Caki2 (cell line): ENCODE measurements at regions not wholly inside any gene's neighbourhood (a gene's known extent, or its start where the extent isn't known, plus 50 kb on each side); places are given as distances from the start of the nearest gene placed in this dataset.
A peak's percentile ranks its signal among the peaks of the same experiment; 100 is the strongest.
"Not testable (repeated sequence)": the region's sequence is repeated elsewhere in the genome, so short reads cannot be mapped to it uniquely, and the experiment has no call there.

Experiments used
- DNase-seq: peaks from one replicate; pipeline ENCODE4 v3.0.0-alpha.2; 2015; ENCODE audit warnings: low read depth
- in situ Hi-C: cut with HindIII; loops from 2 replicates; pipeline ENCODE4 v1.10.0; 2016; ENCODE audit warnings: low sequenced_read_pairs, low pct_unique_long_range_greater_than_20kb, mixed read lengths

DNA sequence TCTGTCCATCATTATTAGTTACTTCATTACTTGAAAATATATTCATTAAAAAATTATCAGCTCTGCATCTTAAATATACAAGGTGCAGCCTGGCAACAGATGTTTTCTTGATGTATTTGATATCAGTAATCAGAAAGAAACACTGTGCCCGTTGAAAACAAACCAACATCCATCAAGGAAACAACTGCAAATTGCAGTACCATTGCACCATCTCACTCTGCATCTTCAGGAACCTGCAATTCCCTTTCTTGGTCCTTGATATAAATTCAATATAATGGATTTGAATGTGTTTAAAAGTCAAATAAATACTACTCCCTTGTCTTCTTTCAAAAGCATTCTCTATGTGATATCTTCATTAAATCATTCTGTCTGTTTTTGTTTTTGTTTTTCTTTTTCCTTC lies 1131.2 kb downstream of the FAM181B start:
- in situ Hi-C loops: no loop called here

DNA sequence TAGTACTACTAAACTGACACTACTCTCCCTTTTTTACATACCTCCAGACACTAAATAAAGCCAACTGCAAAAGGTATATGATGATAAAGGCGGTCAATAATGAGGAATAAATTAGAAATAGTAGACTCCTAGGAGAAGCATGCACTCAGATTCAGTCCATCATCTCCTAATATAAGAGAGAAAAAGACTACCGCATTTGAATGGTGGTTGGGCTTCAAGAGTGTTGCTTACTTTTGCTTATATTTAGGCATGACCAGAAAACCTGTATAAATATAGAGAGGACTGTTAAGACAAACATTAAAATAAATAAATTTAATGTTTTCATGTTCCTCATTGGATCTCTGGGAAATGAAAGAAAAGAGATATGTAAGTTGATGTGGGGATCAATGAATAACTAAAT lies 1137.0 kb downstream of the FAM181B start:
- DNase-seq: no peak
- in situ Hi-C loops: no loop called here

More for the DNA sequence above, 1131.2 kb downstream of the FAM181B start:
- no peak for DNase-seq

DNA sequence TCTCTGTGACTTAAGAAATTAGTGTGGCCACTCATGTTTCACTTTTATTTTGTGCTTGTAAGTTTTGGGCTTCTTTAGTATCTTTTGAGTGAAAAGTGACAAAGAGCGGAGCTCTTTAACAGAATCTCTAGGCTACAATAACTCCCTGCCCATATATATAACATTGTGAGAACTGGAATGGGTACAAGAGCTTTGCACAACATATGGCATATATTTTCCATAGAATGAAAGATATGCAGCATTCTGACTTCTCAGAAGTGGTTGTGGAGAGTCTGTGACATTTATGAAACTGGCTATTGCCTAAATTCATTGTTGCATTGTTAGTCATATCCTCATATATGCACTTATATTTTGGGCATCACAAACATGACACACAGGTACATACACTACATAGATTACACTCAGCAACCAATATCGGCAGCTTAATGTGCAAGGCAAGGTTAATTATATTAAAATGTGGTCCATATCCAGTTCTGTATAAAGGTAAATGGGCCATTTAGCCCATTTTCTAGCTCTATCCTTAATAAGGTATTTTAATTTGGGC lies 1148.2 kb downstream of the FAM181B start:
- DNase-seq: no peak
- in situ Hi-C loops: no loop called here

- in situ Hi-C loops: no loop called here
- no peak for DNase-seq
Observed at GRCh38 chr11:81579339-81579738, 1154.3 kb downstream of the FAM181B start.

- in situ Hi-C loops: no loop called here
Observed at GRCh38 chr11:81578571-81578970, 1155.1 kb downstream of the FAM181B start.

DNA sequence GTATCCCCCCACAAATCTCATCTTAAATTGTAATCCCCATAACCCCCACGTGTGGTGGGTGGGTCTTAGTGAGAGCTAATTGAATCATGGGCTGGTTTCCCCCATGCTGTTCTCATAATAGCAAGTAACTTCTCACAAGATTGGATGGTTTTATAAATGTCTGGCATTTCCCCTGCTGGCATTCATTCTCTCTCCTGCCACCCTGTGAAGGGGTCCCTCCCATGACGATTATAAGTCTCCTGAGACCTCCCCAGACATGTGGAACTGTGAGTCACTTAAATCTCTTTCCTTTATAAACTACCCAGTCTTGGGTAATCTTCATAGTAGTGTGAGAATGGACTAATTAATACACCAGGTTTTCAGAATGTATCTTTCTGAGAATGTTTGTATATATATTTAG lies 1159.4 kb downstream of the FAM181B start:
- DNase-seq: no peak
- in situ Hi-C loops: no loop called here

More at GRCh38 chr11:81578571-81578970, 1155.1 kb downstream of the FAM181B start:
- no peak for DNase-seq

- in situ Hi-C loops: no loop called here
- DNase-seq: no peak
Observed at GRCh38 chr11:81573367-81573766, 1160.3 kb downstream of the FAM181B start.

GRCh38 chr11:81570669-81571068 lies 1163.0 kb downstream of the FAM181B start:
- DNase-seq: no peak
- in situ Hi-C loops: no loop called here

DNA sequence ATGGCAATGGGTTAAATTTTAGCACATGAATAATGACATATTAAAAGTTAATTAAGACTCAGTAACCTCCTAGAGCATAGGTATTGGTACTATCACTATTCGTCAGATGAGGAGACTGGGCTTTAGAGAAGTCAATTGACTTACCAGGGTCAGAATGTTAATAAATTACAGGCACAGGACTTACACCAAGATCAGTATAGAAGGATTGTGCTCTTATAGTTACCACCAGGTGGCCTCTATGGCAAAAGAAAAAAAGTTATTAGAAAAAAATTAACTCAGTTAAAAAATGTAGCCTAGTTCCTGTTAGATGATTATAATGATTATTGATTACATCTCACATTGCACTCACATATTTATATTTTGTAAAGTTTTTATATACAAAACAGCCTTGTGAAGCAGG lies 1163.7 kb downstream of the FAM181B start:
- in situ Hi-C loops: no loop called here
- no peak for DNase-seq

- in situ Hi-C loops: no loop called here
Observed at GRCh38 chr11:81568918-81569317, 1164.7 kb downstream of the FAM181B start.

GRCh38 chr11:81548123-81548522 lies 1185.5 kb downstream of the FAM181B start:
- in situ Hi-C loops: no loop called here
- no peak for DNase-seq

More at GRCh38 chr11:81568918-81569317, 1164.7 kb downstream of the FAM181B start:
- no peak for DNase-seq

DNA sequence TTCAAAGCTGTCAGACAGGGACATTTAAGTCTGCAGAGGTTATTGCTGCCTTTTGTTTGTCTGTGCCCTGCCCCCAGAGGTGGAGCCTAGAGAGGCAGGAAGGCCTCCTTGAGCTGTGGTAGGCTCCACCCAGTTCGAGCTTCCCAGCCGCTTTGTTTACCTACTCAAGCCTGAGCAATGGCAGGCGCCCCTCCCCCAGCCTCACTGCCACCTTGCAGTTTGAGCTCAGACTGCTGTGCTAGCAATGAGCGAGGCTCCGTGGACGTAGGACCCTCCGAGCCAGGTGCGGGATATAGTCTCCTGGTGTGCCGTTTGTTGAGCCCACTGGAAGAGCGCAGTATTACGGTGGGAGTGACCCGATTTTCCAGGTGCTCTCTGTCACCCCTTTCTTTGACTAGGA lies 1193.9 kb downstream of the FAM181B start:
- in situ Hi-C loops: not testable (repeated sequence)

GRCh38 chr11:81515566-81515965 lies 1218.1 kb downstream of the FAM181B start:
- in situ Hi-C loops: no loop called here
- no peak for DNase-seq

More for the DNA sequence above, 1193.9 kb downstream of the FAM181B start:
- DNase-seq: not testable (repeated sequence)

DNA sequence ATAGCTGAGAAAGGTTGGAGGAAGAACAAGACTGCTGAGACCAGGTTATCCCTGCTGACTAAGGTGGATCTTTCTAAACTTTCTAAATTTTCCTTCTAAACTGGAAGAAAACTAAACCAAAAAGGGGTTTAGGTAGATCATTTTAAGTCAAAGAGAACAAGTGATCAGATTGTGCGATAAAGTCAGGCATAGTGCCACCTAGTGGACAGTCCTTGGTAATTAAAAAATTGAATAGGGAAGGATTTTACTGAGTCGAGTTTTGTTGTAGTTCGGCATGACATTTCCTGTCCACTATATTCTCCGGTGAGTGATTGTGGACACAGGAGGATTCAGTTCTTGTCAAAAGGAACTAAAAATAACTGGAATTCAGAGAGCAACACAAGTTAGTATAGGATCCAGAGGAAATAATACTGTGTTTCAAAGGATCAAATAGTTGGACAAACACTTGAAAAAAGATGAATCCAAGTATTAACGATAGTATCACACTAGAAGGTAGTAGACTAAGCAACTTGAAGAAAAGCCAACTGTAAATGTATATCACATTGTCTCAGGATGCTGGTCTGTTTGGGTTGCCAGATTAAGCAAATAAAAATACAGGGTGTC lies 1236.4 kb downstream of the FAM181B start:
- peak; percentile 19 for DNase-seq
- in situ Hi-C loops: no loop called here

GRCh38 chr11:81496601-81497000 lies 1237.1 kb downstream of the FAM181B start:
- no peak for DNase-seq
- in situ Hi-C loops: no loop called here

DNA sequence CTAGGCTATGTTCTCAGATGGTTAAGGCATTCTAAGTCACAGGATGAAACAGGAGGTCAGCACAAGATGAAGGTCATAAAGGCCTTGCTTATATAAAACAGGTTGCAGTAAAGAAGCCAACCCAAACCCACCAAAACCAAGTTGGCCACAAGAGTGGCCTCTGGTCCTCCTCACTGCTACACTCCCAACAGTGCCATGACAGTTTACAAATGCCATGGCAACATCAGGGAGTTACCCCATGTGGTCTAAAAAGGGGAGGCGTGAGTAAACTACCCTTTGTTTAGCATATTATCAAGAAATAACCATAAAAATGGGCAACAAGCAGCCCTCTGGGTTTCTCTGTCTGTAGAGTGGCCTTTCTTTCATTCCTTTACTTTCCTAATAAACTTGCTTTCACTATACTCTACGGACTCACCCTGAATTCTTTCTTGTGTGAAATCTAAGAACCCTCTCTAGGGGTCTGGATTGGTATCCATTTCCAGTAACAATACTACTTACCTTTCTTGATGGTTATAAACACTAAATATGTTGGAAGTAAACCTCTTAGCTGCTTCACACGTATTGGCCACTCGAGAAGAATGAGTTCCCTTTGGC lies 1237.9 kb downstream of the FAM181B start:
- DNase-seq: no peak
- in situ Hi-C loops: no loop called here

- in situ Hi-C loops: no loop called here
- DNase-seq: no peak
Observed at GRCh38 chr11:81494431-81494830, 1239.2 kb downstream of the FAM181B start.

GRCh38 chr11:81492923-81493445 lies 1240.7 kb downstream of the FAM181B start:
- in situ Hi-C loops: no loop called here
- no peak for DNase-seq

DNA sequence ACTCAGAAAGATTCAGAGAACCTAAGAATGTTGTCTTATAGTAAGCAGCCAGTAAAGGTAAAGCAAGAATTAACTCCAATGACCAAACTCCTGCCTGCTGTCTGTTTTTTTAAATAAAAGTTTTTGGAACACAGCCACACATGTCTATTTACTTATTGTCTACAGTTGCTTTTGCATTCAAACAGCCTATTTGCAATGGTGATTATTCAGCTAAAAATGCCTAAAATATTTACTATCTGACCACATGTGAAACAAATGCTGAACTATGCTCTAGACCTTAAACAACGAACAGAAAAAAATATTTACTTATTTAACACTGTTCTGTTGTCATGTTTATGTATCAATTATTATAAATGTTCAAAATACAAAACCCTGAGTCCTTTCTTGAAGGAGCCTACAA lies 1246.6 kb downstream of the FAM181B start:
- DNase-seq: no peak
- in situ Hi-C loops: no loop called here

DNA sequence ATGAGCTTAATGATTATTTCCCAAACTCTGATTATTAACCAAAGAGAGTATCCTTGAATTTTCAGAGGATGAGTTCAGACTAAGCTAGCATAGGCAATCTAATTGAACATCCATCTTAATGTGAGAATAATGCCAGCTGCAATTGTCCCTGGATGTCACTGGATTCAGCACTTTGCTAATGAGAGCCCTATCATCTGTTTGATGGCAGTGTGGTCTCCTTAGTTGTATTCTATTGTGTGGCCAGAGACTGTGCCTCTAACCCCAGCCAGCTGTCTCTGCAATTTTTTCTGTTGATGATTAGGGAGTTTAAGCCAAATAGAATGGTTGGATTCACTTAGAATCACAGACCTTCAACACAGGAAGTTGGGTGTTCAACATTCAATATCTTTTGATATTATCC lies 1249.5 kb downstream of the FAM181B start:
- in situ Hi-C loops: no loop called here
- no peak for DNase-seq
